Osteoblast (primary cell): ENCODE measurements at regions not wholly inside any gene's neighbourhood (a gene's known extent, or its start where the extent isn't known, plus 50 kb on each side); places are given as distances from the start of the nearest gene placed in this dataset.
"Not testable (repeated sequence)": the region's sequence is repeated elsewhere in the genome, so short reads cannot be mapped to it uniquely, and the experiment has no call there.

ENCODE experiments used
- DNase-seq: peaks from one replicate; pipeline ENCODE4 v3.0.0; 2011; ENCODE audit warnings: low spot score, mixed read lengths; ENCODE audit not compliant: insufficient read length; ENCODE audit errors: missing footprints
- H2AFZ ChIP-seq: 2 replicates; pipeline ENCODE4 v1.6.0; 2011; ENCODE audit warnings: mild to moderate bottlenecking, low read length
- H3K27ac ChIP-seq: 2 replicates; pipeline ENCODE4 v1.5.1; 2011; ENCODE audit warnings: mild to moderate bottlenecking, low read depth, low read length, moderate library complexity
- H3K27me3 ChIP-seq: 2 replicates; pipeline ENCODE4 v1.6.0; 2012; ENCODE audit warnings: mild to moderate bottlenecking, control low read depth, inconsistent platforms, low read length, moderate library complexity; ENCODE audit not compliant: insufficient read depth
- H3K36me3 ChIP-seq: 2 replicates; pipeline ENCODE4 v1.5.1; 2011; ENCODE audit warnings: mild to moderate bottlenecking, low read length, control low read depth, moderate library complexity; ENCODE audit not compliant: insufficient read depth
- H3K4me1 ChIP-seq: 2 replicates; pipeline ENCODE4 v1.5.1; 2011; ENCODE audit warnings: mild to moderate bottlenecking, low read length, control low read depth, moderate library complexity; ENCODE audit not compliant: insufficient read depth
- H3K4me2 ChIP-seq: 2 replicates; pipeline ENCODE4 v1.6.0; 2011; ENCODE audit warnings: mild to moderate bottlenecking, low read length; ENCODE audit not compliant: insufficient read depth
- H3K4me3 ChIP-seq: fragments of 200-600 bp; sonication (generic); 3 replicates; pipeline ENCODE4 v1.5.1; 2012; ENCODE audit warnings: mild to moderate bottlenecking, low read length, inconsistent platforms; ENCODE audit not compliant: insufficient read depth
- H3K79me2 ChIP-seq: 2 replicates; pipeline ENCODE4 v1.6.0; 2012; ENCODE audit warnings: mild to moderate bottlenecking, low read length, control low read depth, inconsistent platforms; ENCODE audit not compliant: insufficient read depth
- H3K9me3 ChIP-seq: 2 replicates; pipeline ENCODE4 v1.5.1; 2011; ENCODE audit warnings: low read depth, low read length, control low read depth
- H4K20me1 ChIP-seq: 2 replicates; pipeline ENCODE4 v1.6.0; 2012; ENCODE audit warnings: mild to moderate bottlenecking, low read length, control low read depth; ENCODE audit not compliant: insufficient read depth
- CTCF ChIP-seq: IDR thresholded peaks from 2 replicates; pipeline ENCODE4 v1.5.1; 2011; ENCODE audit warnings: mild to moderate bottlenecking, low read depth, low read length, moderate library complexity; ENCODE audit errors: extremely low read depth

GRCh38 chr22:11582048-11582447 lies 3945.9 kb upstream of the OR11H1 start:
- H4K20me1 ChIP-seq, H3K4me3 ChIP-seq, H2AFZ ChIP-seq, H3K79me2 ChIP-seq, H3K4me2 ChIP-seq, H3K27me3 ChIP-seq, H3K4me1 ChIP-seq, H3K9me3 ChIP-seq, H3K27ac ChIP-seq, DNase-seq, H3K36me3 ChIP-seq: not testable (repeated sequence)

- not testable (repeated sequence) for H3K4me3 ChIP-seq, H2AFZ ChIP-seq, H3K4me1 ChIP-seq, DNase-seq, H3K9me3 ChIP-seq, H3K79me2 ChIP-seq, H3K27me3 ChIP-seq, H3K27ac ChIP-seq, H3K36me3 ChIP-seq, H4K20me1 ChIP-seq, H3K4me2 ChIP-seq
Observed at GRCh38 chr22:11584231-11584630, 3943.8 kb upstream of the OR11H1 start.

GRCh38 chr22:11594552-11594951 lies 3933.4 kb upstream of the OR11H1 start:
- H3K27ac ChIP-seq: not testable (repeated sequence)

GRCh38 chr22:11597666-11598358 lies 3930.2 kb upstream of the OR11H1 start:
- not testable (repeated sequence) for H2AFZ ChIP-seq, H3K9me3 ChIP-seq, H3K27ac ChIP-seq, H3K4me2 ChIP-seq, H3K4me3 ChIP-seq, H3K4me1 ChIP-seq, H3K27me3 ChIP-seq, H3K36me3 ChIP-seq, H4K20me1 ChIP-seq, H3K79me2 ChIP-seq
- peak; percentile 41 for DNase-seq

More at GRCh38 chr22:11594552-11594951, 3933.4 kb upstream of the OR11H1 start:
- not testable (repeated sequence) for H3K79me2 ChIP-seq, H3K4me3 ChIP-seq, DNase-seq, H3K4me1 ChIP-seq, H3K4me2 ChIP-seq, H3K36me3 ChIP-seq, H2AFZ ChIP-seq, H3K9me3 ChIP-seq, H3K27me3 ChIP-seq, H4K20me1 ChIP-seq

GRCh38 chr22:11598492-11599440 lies 3929.2 kb upstream of the OR11H1 start:
- Histone ChIP-seq H3K4me3 (no peak overlapping the region), H3K27me3 (no peaks in the 10 kb centered on the region), H3K4me2 (no peak overlapping the region), H4K20me1 (no peaks in the 10 kb centered on the region), H2AFZ (no peak overlapping the region), H3K79me2 (no peaks in the 10 kb centered on the region), H3K9me3 (peaks cover 5% of the 10 kb centered on the region), H3K27ac (no peak overlapping the region), H3K36me3 (no peaks in the 10 kb centered on the region), H3K4me1 (no peaks in the 10 kb centered on the region)
- TF ChIP-seq CTCF: no peak
- DNase-seq: peak; percentile 47

GRCh38 chr22:11599456-11599855 lies 3928.5 kb upstream of the OR11H1 start:
- not testable (repeated sequence) for H3K79me2 ChIP-seq, H3K27me3 ChIP-seq, H3K4me2 ChIP-seq, H3K9me3 ChIP-seq, H3K36me3 ChIP-seq, H3K4me3 ChIP-seq, H3K4me1 ChIP-seq, H2AFZ ChIP-seq, H3K27ac ChIP-seq, H4K20me1 ChIP-seq
- peak; percentile 21 for DNase-seq

- H2AFZ ChIP-seq, H3K4me1 ChIP-seq, H3K79me2 ChIP-seq, H3K4me3 ChIP-seq, H3K27me3 ChIP-seq, H4K20me1 ChIP-seq, H3K27ac ChIP-seq, H3K4me2 ChIP-seq, H3K36me3 ChIP-seq, H3K9me3 ChIP-seq: not testable (repeated sequence)
- DNase-seq: peak; percentile 77
Observed at GRCh38 chr22:11600161-11600560, 3927.8 kb upstream of the OR11H1 start.
